Neural crest cell (in vitro differentiated cells): ENCODE measurements at regions not wholly inside any gene's neighbourhood (a gene's known extent, or its start where the extent isn't known, plus 50 kb on each side); places are given as distances from the start of the nearest gene placed in this dataset.

Source experiments
- DNase-seq: peaks from one replicate; pipeline ENCODE4 v3.0.0; 2021; ENCODE audit warnings: low read depth, mixed read lengths, low spot score
- H3K27ac Mint-ChIP-seq: one replicate; pipeline ENCODE4 v1.8.0; 2021; ENCODE audit warnings: mild to moderate bottlenecking, mixed read lengths; ENCODE audit not compliant: unreplicated experiment
- H3K27me3 Mint-ChIP-seq: 2 replicates; pipeline ENCODE4 v1.8.0; 2021; ENCODE audit warnings: low read depth, mild to moderate bottlenecking, mixed read lengths
- H3K36me3 Mint-ChIP-seq: 2 replicates; pipeline ENCODE4 v1.8.0; 2021; ENCODE audit warnings: low read depth, mild to moderate bottlenecking, mixed read lengths
- H3K4me1 Mint-ChIP-seq: 2 replicates; pipeline ENCODE4 v1.8.0; 2021; ENCODE audit warnings: mixed read lengths
- H3K4me3 Mint-ChIP-seq: one replicate; pipeline ENCODE4 v1.8.0; 2021; ENCODE audit warnings: mild to moderate bottlenecking, mixed read lengths
- H3K9me3 Mint-ChIP-seq: 2 replicates; pipeline ENCODE4 v1.8.0; 2021; ENCODE audit warnings: mixed read lengths
- CTCF ChIP-seq: fragments of 200-600 bp; sonication (generic); conservative IDR thresholded peaks from 2 replicates; pipeline ENCODE4 v1.5.0; 2021; ENCODE audit warnings: antibody characterized with exemption, mild to moderate bottlenecking

DNA sequence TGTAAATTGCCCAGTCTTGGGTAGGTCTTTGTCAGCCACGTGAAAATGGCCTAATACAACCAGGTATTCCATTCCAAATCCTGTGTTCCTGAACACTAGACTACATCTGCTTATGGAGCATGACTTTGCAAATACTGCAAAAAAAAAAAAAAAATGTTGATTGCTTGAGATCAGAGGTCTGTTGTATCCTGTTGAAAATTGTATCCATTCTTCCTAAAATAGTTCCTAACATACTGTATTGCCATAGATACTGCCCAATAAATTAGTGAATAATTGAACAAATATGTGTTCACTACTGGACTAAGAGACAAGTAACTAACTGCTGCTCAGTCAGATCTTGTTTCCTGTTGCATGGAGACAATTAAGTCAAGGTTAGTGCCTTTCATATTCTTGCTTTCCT lies 164.3 kb upstream of the PABPC4L start:
- H3K27me3 Mint-ChIP-seq = no peaks in the 10 kb centered on the region
- no peak for DNase-seq
- no peak for TF ChIP-seq CTCF
- no peaks in the 10 kb centered on the region for H3K36me3 Mint-ChIP-seq
- peaks cover 4% of the 10 kb centered on the region for H3K9me3 Mint-ChIP-seq
- H3K4me3 Mint-ChIP-seq = no peak overlapping the region
- no peak overlapping the region for H3K27ac Mint-ChIP-seq
- no peaks in the 10 kb centered on the region for H3K4me1 Mint-ChIP-seq

DNA sequence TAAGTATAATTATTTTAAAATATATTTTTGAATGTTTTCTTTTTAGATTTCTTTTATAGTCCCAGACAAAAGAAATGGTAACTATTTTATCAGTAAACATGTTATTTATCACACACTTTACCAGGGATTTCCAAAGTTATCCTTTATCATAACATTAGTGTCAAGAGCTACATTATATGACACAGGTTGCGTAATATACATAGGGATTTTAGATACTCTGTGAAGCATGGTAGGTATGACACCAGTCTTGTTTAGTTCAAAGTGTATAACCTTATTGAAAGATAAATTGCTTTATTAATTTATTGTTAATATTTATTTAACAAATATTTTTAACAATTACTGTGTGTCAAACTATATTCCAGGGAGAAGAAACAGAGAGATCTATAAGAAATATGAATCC lies 163.3 kb upstream of the PABPC4L start:
- H3K27ac Mint-ChIP-seq = no peak overlapping the region
- no peaks in the 10 kb centered on the region for H3K27me3 Mint-ChIP-seq

DNA sequence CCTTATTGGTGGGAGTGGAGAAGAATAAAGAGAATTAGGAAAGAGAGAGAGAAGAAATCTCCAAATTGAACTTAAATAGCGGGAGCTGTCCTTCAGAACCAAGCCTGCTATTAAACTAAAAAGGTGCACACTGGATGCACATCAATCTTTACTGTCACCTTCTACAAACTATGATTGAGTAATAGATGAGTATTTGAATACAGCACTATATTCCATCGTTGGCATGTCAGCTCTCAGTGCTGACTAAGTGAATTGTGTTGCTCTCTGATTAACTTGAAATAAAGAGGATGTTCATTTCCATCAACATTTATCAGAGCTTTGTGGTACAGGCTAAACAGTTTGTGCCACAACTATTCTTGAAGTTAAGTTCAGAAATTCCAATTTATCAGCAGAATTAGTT lies 143.7 kb upstream of the PABPC4L start:
- no peak for TF ChIP-seq CTCF
- no peak for DNase-seq
- Mint-ChIP-seq H3K27ac (no peak overlapping the region), H3K9me3 (no peaks in the 10 kb centered on the region), H3K36me3 (no peaks in the 10 kb centered on the region), H3K4me3 (no peak overlapping the region), H3K4me1 (no peaks in the 10 kb centered on the region), H3K27me3 (no peaks in the 10 kb centered on the region)

More for the DNA sequence above, 163.3 kb upstream of the PABPC4L start:
- Mint-ChIP-seq H3K9me3 (peaks cover 4% of the 10 kb centered on the region), H3K36me3 (no peaks in the 10 kb centered on the region), H3K4me1 (no peaks in the 10 kb centered on the region), H3K4me3 (no peak overlapping the region)
- DNase-seq = no peak
- TF ChIP-seq CTCF = no peak

- DNase-seq = no peak
- Mint-ChIP-seq H3K27ac (no peak overlapping the region), H3K4me3 (no peak overlapping the region), H3K27me3 (no peaks in the 10 kb centered on the region), H3K36me3 (no peaks in the 10 kb centered on the region), H3K4me1 (no peaks in the 10 kb centered on the region), H3K9me3 (no peaks in the 10 kb centered on the region)
- no peak for TF ChIP-seq CTCF
These were observed 142.1 kb upstream of the PABPC4L start for GRCh38 chr4:134343656-134344055.

DNA sequence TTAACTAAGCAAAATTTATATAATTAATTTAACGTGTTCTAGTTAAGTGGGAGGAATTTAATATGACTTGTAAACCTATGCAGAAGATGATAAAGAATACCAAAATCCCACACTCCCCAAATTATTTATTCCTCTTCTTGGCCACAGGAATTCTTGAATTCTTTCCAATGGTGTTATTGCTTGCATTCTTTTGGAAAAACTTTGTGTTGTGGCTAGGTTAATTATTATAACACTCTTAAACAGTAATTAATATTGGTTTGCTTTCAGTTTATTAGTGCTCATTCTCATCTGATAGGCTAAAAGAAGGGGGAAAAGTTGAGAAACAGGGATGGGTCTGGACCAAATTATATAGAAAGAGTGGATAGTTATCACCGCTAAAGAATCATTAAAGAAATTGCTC lies 141.5 kb upstream of the PABPC4L start:
- Mint-ChIP-seq H3K27me3 (no peaks in the 10 kb centered on the region), H3K36me3 (no peaks in the 10 kb centered on the region), H3K27ac (no peak overlapping the region), H3K4me1 (no peaks in the 10 kb centered on the region), H3K9me3 (no peaks in the 10 kb centered on the region), H3K4me3 (no peak overlapping the region)
- no peak for DNase-seq
- no peak for TF ChIP-seq CTCF

GRCh38 chr4:134337574-134337973 lies 136.0 kb upstream of the PABPC4L start:
- DNase-seq = no peak
- TF ChIP-seq CTCF = no peak
- H3K4me1 Mint-ChIP-seq = no peaks in the 10 kb centered on the region
- no peak overlapping the region for H3K4me3 Mint-ChIP-seq
- no peaks in the 10 kb centered on the region for H3K27me3 Mint-ChIP-seq
- H3K27ac Mint-ChIP-seq = no peak overlapping the region
- H3K36me3 Mint-ChIP-seq = no peaks in the 10 kb centered on the region
- peaks cover 4% of the 10 kb centered on the region for H3K9me3 Mint-ChIP-seq
